H1 (cell line): ENCODE measurements at regions not wholly inside any gene's neighbourhood (a gene's known extent, or its start where the extent isn't known, plus 50 kb on each side); places are given as distances from the start of the nearest gene placed in this dataset.

Source experiments
- CTCF ChIP-seq, 3 experiments: IDR thresholded peaks; 1 replicate in 2 of 3; 2 replicates in 1 of 3; pipeline versions ENCODE4 v1.5.1 to v1.6.1; 2011; ENCODE audit warnings: low read length in 3 of 3, mild to moderate bottlenecking in 3 of 3, inconsistent platforms in 2 of 3, low read depth in 1 of 3, moderate library complexity in 1 of 3; ENCODE audit not compliant: insufficient read depth in 1 of 3; ENCODE audit errors: control extremely low read depth in 1 of 3
- HDAC6 ChIP-seq: IDR thresholded peaks from one replicate; pipeline ENCODE4 v1.7.1; 2012; ENCODE audit warnings: low read depth, mild to moderate bottlenecking, inconsistent platforms, low read length, moderate library complexity
- JUND ChIP-seq: IDR thresholded peaks from 2 replicates; pipeline ENCODE4 v1.6.1; 2011; ENCODE audit warnings: mild to moderate bottlenecking, improper control_type of control experiment, low read length
- KDM5A ChIP-seq: fragments of 200-600 bp; IDR thresholded peaks from 2 replicates; pipeline ENCODE4 v1.7.1; 2012; ENCODE audit warnings: mild to moderate bottlenecking, low read length, inconsistent platforms, mixed read lengths
- TAF7 ChIP-seq: optimal IDR thresholded peaks from 2 replicates; pipeline ENCODE3; 2011; ENCODE audit warnings: low read depth, mild to moderate bottlenecking, inconsistent platforms, low read length, moderate library complexity, borderline replicate concordance
- TEAD4 ChIP-seq: IDR thresholded peaks from 2 replicates; pipeline ENCODE4 v1.6.1; 2012; ENCODE audit warnings: low read depth, low read length, inconsistent platforms, mixed read lengths

GRCh38 chr12:77274926-77275325 is 209.6 kb upstream of the E2F7 start (continued):
- TF ChIP-seq KDM5A, result no peak
- TF ChIP-seq JUND, result no peak
- no peak for TF ChIP-seq TEAD4
- no peak for TF ChIP-seq CTCF (IDR thresholded peaks at IDR 0.05; ENCODE audit: control extremely low read depth in 1 of 3, insufficient read depth in 1 of 3, low read depth in 1 of 3, low read length in 3 of 3)
- no peak for TF ChIP-seq HDAC6
- TF ChIP-seq TAF7, result no peak
- TF ChIP-seq, all 59 proteins: peak for 0
